Muscle of leg (tissue), 3 donors: ENCODE measurements at regions not wholly inside any gene's neighbourhood (a gene's known extent, or its start where the extent isn't known, plus 50 kb on each side); places are given as distances from the start of the nearest gene placed in this dataset.
"Not testable (repeated sequence)": the region's sequence is repeated elsewhere in the genome, so short reads cannot be mapped to it uniquely, and the experiment has no call there.

Source experiments
- DNase-seq: peaks from one replicate; pipeline ENCODE4 v3.0.0; 2013
- H3K27ac ChIP-seq: one replicate; pipeline ENCODE4 v1.5.1; 2013; ENCODE audit warnings: mild to moderate bottlenecking, low read length, control low read depth
- H3K27me3 ChIP-seq: one replicate; pipeline ENCODE4 v1.6.1; 2013; ENCODE audit warnings: low read length; ENCODE audit not compliant: control insufficient read depth, insufficient read depth
- H3K36me3 ChIP-seq: one replicate; pipeline ENCODE4 v1.6.1; 2013; ENCODE audit warnings: low read length; ENCODE audit not compliant: control insufficient read depth, insufficient read depth
- H3K4me1 ChIP-seq: one replicate; pipeline ENCODE4 v1.6.1; 2013; ENCODE audit warnings: low read length; ENCODE audit not compliant: control insufficient read depth, insufficient read depth
- H3K4me3 ChIP-seq: one replicate; pipeline ENCODE4 v1.5.1; 2013; ENCODE audit warnings: low read length, control low read depth
- H3K9me3 ChIP-seq: replicated peaks from 2 replicates; pipeline ENCODE4 v1.6.1; 2013; ENCODE audit warnings: low read depth, low read length; ENCODE audit not compliant: control insufficient read depth
- WGBS: methylation state at CpG from one replicate; pipeline ENCODE4 v1.1.5; 2013; ENCODE audit warnings: missing lambda C conversion rate; ENCODE audit not compliant: insufficient coverage; 5-methylcytosine and 5-hydroxymethylcytosine counted together

GRCh38 chr6:170093276-170093657 lies 197.6 kb downstream of the DLL1 start:
- no peaks in the 10 kb centered on the region for H3K36me3 ChIP-seq
- WGBS = 47% methylated on average over 6 of the region's 17 CpGs
- no peak for DNase-seq

GRCh38 chr6:170092826-170093225 lies 198.1 kb downstream of the DLL1 start:
- Histone ChIP-seq H3K4me1 (peaks cover 34% of the 10 kb centered on the region), H3K27me3 (peaks cover 13% of the 10 kb centered on the region), H3K36me3 (no peaks in the 10 kb centered on the region), H3K27ac (no peak overlapping the region), H3K9me3 (no peaks in the 10 kb centered on the region), H3K4me3 (no peak overlapping the region)
- DNase-seq = no peak
- 74% methylated on average over 11 of the region's 15 CpGs for WGBS

More at GRCh38 chr6:170093276-170093657, 197.6 kb downstream of the DLL1 start:
- H3K27ac ChIP-seq = no peak overlapping the region
- H3K27me3 ChIP-seq = peaks cover 13% of the 10 kb centered on the region
- H3K9me3 ChIP-seq = no peaks in the 10 kb centered on the region
- H3K4me3 ChIP-seq = no peak overlapping the region
- H3K4me1 ChIP-seq = peaks cover 33% of the 10 kb centered on the region

GRCh38 chr6:170091639-170092579 lies 199.0 kb downstream of the DLL1 start:
- WGBS = 90% methylated on average over 25 of the region's 30 CpGs
- Histone ChIP-seq H3K4me3 (no peak overlapping the region), H3K36me3 (no peaks in the 10 kb centered on the region), H3K9me3 (no peaks in the 10 kb centered on the region), H3K4me1 (peaks cover 25% of the 10 kb centered on the region), H3K27me3 (peaks cover 13% of the 10 kb centered on the region), H3K27ac (no peak overlapping the region)
- DNase-seq = no peak

- Histone ChIP-seq H3K27ac (no peak overlapping the region), H3K27me3 (peaks cover 13% of the 10 kb centered on the region), H3K9me3 (no peaks in the 10 kb centered on the region), H3K36me3 (no peaks in the 10 kb centered on the region), H3K4me1 (peaks cover 17% of the 10 kb centered on the region), H3K4me3 (no peak overlapping the region)
- no peak for DNase-seq
- WGBS = 79% methylated on average over 16 of the region's 18 CpGs
Observed at GRCh38 chr6:170091000-170091638, 199.8 kb downstream of the DLL1 start.

GRCh38 chr6:170090561-170090960 lies 200.3 kb downstream of the DLL1 start:
- DNase-seq = no peak
- Histone ChIP-seq H3K36me3 (no peaks in the 10 kb centered on the region), H3K9me3 (no peaks in the 10 kb centered on the region), H3K4me3 (no peak overlapping the region), H3K27me3 (peaks cover 15% of the 10 kb centered on the region), H3K27ac (no peak overlapping the region), H3K4me1 (peaks cover 11% of the 10 kb centered on the region)
- WGBS = 66% methylated on average over 7 of the region's 12 CpGs

- no peak overlapping the region for H3K4me3 ChIP-seq
- H3K4me1 ChIP-seq = peaks cover 5% of the 10 kb centered on the region
- H3K27ac ChIP-seq = no peak overlapping the region
- 69% methylated on average over 10 of the region's 11 CpGs for WGBS
- DNase-seq = no peak
- no peaks in the 10 kb centered on the region for H3K9me3 ChIP-seq
- H3K36me3 ChIP-seq = no peaks in the 10 kb centered on the region
- H3K27me3 ChIP-seq = peaks cover 15% of the 10 kb centered on the region
Observed at GRCh38 chr6:170089963-170090362, 200.9 kb downstream of the DLL1 start.

- no peak overlapping the region for H3K27ac ChIP-seq
- no peaks in the 10 kb centered on the region for H3K36me3 ChIP-seq
- H3K9me3 ChIP-seq = no peaks in the 10 kb centered on the region
- peaks cover 10% of the 10 kb centered on the region for H3K27me3 ChIP-seq
- whole genome bisulfite sequencing = 81% methylated on average over 20 of the region's 20 CpGs
- H3K4me1 ChIP-seq = peaks cover 4% of the 10 kb centered on the region
- no peak overlapping the region for H3K4me3 ChIP-seq
- no peak for DNase-seq
Observed at GRCh38 chr6:170088582-170088955, 202.3 kb downstream of the DLL1 start.

- Histone ChIP-seq H3K9me3 (no peaks in the 10 kb centered on the region), H3K27ac (no peak overlapping the region), H3K4me1 (peaks cover 7% of the 10 kb centered on the region), H3K36me3 (no peaks in the 10 kb centered on the region), H3K27me3 (peaks cover 5% of the 10 kb centered on the region), H3K4me3 (no peak overlapping the region)
- no peak for DNase-seq
- 77% methylated on average over 26 of the region's 36 CpGs for WGBS
Observed at GRCh38 chr6:170087941-170088581, 202.8 kb downstream of the DLL1 start.

- H3K4me1 ChIP-seq, DNase-seq: not testable (repeated sequence)
- WGBS = no CpG with 5 or more reads among the region's 25 CpGs
Observed at GRCh38 chr6:170087421-170087780, 203.5 kb downstream of the DLL1 start.

More at GRCh38 chr6:170087421-170087780, 203.5 kb downstream of the DLL1 start:
- H3K36me3 ChIP-seq, H3K27ac ChIP-seq, H3K27me3 ChIP-seq, H3K9me3 ChIP-seq, H3K4me3 ChIP-seq: not testable (repeated sequence)
